Brain pericyte (primary cell): ENCODE measurements at regions not wholly inside any gene's neighbourhood (a gene's known extent, or its start where the extent isn't known, plus 50 kb on each side); places are given as distances from the start of the nearest gene placed in this dataset.
"Not testable (repeated sequence)": the region's sequence is repeated elsewhere in the genome, so short reads cannot be mapped to it uniquely, and the experiment has no call there.

Experiments
- DNase-seq: peaks from one replicate; pipeline ENCODE4 v3.0.0-alpha.2; 2012; ENCODE audit warnings: low read depth, low spot score

GRCh38 chr5:32842813-32843530 is 131.9 kb downstream of the NPR3 start:
- no peak for DNase-seq

- DNase-seq: no peak
Observed at GRCh38 chr5:32843531-32843895, 132.4 kb downstream of the NPR3 start.

GRCh38 chr5:32845171-32845570 is 134.1 kb downstream of the NPR3 start:
- DNase-seq: no peak

DNA sequence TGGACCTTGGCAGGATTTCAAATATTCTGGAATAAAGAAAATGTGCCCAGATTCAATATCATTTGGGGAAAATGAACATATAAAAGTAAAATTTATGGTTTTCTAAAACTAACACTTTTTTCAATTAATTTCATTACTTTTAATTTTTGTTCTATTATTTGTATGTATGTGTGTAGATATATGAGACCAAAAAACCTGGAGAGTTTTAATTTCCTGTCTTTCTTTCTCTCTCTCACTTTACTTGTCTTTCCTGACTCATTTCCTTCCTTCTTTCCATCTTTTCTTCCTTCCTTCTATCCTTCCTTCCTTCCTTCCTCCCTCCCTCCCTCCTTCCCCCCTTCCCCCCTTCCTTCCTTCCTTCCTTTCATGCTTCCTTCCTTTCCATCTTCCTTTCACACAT is 137.0 kb downstream of the NPR3 start:
- DNase-seq: no peak

- no peak for DNase-seq
Observed at GRCh38 chr5:32848681-32849080, 137.6 kb downstream of the NPR3 start.

- DNase-seq: no peak
Observed at GRCh38 chr5:32850817-32851496, 139.8 kb downstream of the NPR3 start.

DNA sequence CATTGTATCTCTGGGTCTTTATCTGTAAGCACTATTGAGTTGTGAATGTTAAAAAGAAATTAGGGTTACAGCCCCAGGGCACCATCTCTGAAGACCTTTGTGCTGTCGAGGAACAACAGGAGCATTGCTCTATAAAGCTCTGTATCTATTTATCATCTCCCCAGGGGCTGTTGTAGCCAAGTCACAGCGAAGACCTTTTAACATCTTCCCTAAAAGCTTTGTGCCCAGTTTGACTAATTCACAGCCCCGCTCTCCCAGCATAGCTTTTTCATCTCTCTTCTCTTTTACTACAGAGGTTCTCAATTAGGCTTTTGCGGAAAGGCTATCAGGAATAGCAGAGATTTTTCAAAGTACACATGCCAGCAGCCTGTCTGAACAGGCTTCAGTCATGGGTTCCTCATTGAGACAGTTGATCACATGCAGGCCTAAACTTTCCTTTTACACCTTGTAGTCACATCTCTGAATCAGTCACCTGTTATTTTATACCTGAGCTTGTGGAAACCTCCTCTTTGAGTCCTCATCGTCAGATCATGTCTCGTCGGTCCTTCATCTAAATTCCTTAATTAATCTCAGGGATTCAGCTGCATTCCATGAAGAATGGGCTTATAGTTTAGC is 140.5 kb downstream of the NPR3 start:
- DNase-seq: no peak

DNA sequence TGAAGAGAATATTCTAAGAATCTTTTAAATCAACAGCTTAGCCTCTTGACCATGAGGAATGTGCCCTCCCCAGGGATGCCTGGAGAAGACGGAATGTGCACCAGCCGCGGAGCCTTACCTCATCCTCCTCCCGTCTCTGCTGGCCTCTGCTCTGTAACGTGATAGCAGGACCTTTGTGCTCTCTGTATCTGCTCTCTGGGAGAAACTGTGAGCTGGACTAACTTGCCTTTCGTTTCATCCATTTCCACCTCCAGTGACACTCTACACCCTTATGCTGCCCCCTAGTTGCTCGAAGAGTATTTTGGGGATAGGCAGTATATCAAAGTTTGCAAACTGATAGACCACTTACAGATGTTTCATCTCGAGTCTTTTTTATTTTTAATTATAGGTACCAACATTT is 141.4 kb downstream of the NPR3 start:
- DNase-seq: peak; percentile 47

GRCh38 chr5:32852976-32853375 is 141.9 kb downstream of the NPR3 start:
- no peak for DNase-seq

- no peak for DNase-seq
Observed at GRCh38 chr5:32854473-32854872, 143.4 kb downstream of the NPR3 start.

GRCh38 chr5:32859211-32859641 is 148.1 kb downstream of the NPR3 start:
- DNase-seq: no peak

GRCh38 chr5:32865475-32865874 is 154.4 kb downstream of the NPR3 start:
- DNase-seq: peak; percentile 34

DNA sequence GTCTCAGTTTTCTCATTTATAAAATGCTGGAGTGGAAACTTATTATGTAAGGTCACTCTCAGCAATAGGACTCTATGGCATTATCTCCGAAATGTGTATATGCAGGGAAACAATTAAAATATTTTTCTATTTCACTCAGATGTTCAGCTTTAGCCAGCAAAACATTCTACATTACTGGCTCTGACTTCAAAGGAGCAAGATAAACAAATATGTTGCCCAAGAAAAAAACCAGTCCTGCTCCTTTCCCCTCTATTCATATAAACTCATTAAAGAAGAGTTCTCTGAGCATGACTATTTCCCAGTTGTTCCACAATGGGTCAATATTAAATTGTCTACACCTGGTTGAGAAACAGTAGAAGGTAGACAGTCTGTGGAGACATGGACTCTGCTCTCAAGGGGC is 155.0 kb downstream of the NPR3 start:
- DNase-seq: no peak

DNA sequence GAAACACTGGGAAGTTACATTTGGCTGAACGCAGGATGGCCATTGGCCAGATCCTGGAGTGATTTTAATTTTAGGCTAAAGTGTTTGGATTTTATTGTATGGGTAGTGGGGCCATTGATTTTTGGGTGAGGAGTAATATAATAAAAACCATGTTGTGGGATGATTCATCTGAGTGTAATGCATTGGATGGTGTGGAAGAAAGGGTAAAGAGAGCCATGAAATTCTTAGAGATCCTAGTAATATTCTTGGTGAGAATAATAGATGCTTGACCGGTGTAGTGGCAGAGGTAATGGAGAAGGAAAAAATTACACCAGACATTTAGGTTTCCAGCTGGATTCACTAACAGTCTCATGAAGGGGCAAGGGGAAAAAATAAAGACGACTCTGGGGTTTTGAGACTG is 158.1 kb downstream of the NPR3 start:
- DNase-seq: no peak

GRCh38 chr5:32876791-32877190 is 165.7 kb downstream of the NPR3 start:
- DNase-seq: no peak

DNA sequence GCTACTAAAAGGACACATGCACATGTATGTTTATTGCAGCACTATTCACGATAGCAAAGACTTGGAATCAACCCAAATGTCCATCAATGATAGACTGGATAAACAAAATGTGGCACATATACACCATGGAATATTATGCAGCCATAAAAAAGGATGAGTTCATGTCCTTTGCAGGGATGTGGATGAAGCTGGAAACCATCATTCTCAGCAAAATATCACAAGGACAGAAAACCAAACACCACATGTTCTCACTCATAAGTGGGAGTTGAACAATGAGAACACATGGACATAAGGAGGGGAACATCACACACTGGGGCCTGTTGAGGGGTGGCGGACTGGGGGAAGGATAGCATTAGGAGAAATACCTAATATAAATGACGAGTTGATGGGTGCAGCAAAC is 168.2 kb downstream of the NPR3 start:
- DNase-seq: not testable (repeated sequence)

DNA sequence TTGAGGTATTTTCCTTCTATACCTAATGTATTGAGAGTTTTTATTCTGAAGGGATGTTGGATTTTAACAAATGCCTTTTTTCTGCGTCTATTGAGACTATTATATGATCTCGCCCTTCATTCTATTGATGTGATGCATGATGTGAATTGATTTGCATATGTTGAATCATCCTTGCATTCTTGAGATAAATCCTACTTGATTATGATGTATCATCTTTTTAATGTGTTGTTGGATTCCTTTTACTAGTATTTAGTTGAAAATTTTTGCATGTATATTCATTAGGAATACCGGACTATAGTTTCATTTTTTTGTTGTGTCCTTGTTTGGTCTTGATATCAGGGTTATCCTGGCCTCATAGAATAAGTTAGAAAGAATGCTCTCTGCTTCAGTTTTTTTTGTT is 169.7 kb downstream of the NPR3 start:
- DNase-seq: no peak

DNA sequence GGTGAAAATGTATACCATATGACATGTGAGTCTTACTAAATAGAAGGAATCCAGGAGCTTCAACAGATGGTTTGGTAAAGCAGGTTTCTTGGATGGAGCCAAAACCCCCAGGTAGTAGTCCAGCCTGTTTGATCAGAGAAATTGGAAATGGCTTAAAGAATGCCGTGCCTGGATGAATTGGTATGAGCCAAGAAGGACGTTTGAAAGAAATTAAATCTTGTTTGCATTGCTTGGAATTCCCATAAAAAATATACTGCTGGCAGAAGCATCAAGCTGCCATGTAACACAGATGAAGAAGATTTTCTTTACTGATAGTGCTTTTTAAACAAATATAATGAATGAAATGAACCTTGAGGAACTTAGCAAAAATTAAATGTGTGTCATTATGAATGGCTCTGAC is 176.3 kb downstream of the NPR3 start:
- no peak for DNase-seq

- no peak for DNase-seq
Observed at GRCh38 chr5:32889078-32889477, 178.0 kb downstream of the NPR3 start.

GRCh38 chr5:32903613-32904012 is 192.5 kb downstream of the NPR3 start:
- DNase-seq: no peak

- DNase-seq: no peak
Observed at GRCh38 chr5:32908641-32909040, 197.5 kb downstream of the NPR3 start.

DNA sequence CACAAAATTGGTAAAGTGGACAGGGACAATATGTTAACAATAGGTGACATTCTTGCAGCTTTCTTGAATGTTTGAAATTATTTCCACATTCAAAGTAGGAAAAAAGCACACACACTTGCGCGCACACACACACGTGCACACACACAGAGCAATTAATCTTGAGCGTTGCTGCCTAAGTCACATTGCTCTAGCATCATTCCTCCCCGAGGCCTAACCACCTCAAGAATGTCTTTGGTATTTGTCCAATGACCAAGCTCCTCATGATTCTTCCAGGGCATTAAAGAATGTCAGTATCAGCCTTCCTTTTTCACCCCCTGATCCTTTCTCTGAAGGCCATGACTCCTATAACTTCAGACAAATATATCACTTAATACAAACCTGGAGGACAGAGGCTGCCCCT is 198.1 kb downstream of the NPR3 start:
- no peak for DNase-seq

GRCh38 chr5:32916648-32917047 is 205.5 kb downstream of the NPR3 start:
- DNase-seq: no peak
